ENCODE measurements at regions not wholly inside any gene's neighbourhood (a gene's known extent, or its start where the extent isn't known, plus 50 kb on each side); places are given as distances from the start of the nearest gene placed in this dataset.

DNA sequence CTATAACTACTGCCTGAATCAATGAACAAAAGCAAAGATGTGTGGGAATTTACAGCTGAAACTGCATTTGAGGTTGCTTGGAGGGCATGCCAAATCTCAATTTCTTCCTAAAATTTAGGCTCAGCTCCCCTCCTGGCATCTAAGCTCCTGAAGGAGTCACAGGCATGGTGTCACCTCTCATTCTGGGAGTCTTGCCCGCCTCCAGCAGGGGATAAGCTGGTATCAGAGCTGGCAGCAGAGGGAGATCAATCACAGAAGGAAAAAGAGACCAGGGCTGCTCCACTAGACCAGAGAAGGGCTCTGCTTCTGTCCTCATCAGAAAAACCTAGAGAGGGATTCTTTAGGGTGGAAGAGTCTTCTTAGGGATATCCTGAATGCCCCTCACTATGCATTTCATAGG is 150.4 kb upstream of the SLC6A11 start:
- H3K4me3 Mint-ChIP-seq = no peak overlapping the region
- DNase-seq = no peak
- H3K36me3 Mint-ChIP-seq (ENCODE audit: low read depth) = no peaks in the 10 kb centered on the region
- no peaks in the 10 kb centered on the region for H3K4me1 Mint-ChIP-seq (ENCODE audit: low read depth)
- H3K27ac Mint-ChIP-seq = no peak overlapping the region
- peaks cover 30% of the 10 kb centered on the region for H3K27me3 Mint-ChIP-seq (ENCODE audit: insufficient read depth)
- TF ChIP-seq, protein P1, sequence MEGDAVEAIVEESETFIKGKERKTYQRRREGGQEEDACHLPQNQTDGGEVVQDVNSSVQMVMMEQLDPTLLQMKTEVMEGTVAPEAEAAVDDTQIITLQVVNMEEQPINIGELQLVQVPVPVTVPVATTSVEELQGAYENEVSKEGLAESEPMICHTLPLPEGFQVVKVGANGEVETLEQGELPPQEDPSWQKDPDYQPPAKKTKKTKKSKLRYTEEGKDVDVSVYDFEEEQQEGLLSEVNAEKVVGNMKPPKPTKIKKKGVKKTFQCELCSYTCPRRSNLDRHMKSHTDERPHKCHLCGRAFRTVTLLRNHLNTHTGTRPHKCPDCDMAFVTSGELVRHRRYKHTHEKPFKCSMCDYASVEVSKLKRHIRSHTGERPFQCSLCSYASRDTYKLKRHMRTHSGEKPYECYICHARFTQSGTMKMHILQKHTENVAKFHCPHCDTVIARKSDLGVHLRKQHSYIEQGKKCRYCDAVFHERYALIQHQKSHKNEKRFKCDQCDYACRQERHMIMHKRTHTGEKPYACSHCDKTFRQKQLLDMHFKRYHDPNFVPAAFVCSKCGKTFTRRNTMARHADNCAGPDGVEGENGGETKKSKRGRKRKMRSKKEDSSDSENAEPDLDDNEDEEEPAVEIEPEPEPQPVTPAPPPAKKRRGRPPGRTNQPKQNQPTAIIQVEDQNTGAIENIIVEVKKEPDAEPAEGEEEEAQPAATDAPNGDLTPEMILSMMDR (IDR thresholded peaks at IDR 0.05) = no peak
- no peaks in the 10 kb centered on the region for H3K9me3 Mint-ChIP-seq

DNA sequence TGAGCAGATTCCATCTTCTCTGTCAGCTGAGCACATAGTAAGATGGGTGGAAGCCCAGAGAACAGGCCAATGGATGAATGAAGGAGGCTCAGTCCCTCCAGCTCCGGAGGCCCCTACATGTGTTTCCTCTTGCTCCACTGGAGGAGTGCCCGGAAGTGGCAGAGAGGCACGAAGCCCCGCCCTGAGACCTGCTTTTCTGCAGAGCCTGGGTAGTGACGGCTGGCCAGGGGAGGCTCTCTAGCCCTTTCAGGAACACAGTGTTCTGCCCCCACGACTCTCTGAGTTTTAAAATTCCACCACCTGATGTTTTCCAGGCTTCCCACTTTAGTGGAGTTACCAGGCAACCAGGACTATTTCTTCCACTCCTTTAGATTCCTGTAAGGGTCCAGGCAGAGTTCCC is 149.4 kb upstream of the SLC6A11 start:
- no peak for DNase-seq
- TF ChIP-seq, protein P1 (IDR thresholded peaks at IDR 0.05) = no peak
- H3K27me3 Mint-ChIP-seq (ENCODE audit: insufficient read depth) = peaks cover 31% of the 10 kb centered on the region
- H3K9me3 Mint-ChIP-seq = no peaks in the 10 kb centered on the region
- H3K4me3 Mint-ChIP-seq = no peak overlapping the region
- H3K36me3 Mint-ChIP-seq (ENCODE audit: low read depth) = no peaks in the 10 kb centered on the region
- no peak overlapping the region for H3K27ac Mint-ChIP-seq
- H3K4me1 Mint-ChIP-seq (ENCODE audit: low read depth) = no peaks in the 10 kb centered on the region

DNA sequence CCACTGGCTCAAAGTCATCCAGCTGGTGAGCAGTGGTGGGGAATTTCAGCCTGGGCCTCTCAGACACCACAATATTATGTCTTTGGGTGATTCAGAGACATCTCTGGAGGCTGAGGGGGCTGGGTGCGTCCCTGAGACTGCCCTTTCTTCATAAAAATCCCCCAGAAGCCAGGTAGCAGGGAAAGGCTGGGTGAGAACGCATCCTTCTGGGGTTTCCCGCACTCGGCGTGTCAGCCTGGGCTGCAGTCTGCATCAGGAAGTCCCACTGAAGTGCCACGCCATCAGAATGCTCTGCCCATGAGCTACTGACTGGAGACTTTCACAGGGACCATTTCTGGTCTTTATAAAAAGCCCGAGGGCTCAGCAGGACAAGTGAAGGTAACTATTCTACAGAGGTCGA is 148.8 kb upstream of the SLC6A11 start:
- H3K36me3 Mint-ChIP-seq (ENCODE audit: low read depth) = no peaks in the 10 kb centered on the region

DNA sequence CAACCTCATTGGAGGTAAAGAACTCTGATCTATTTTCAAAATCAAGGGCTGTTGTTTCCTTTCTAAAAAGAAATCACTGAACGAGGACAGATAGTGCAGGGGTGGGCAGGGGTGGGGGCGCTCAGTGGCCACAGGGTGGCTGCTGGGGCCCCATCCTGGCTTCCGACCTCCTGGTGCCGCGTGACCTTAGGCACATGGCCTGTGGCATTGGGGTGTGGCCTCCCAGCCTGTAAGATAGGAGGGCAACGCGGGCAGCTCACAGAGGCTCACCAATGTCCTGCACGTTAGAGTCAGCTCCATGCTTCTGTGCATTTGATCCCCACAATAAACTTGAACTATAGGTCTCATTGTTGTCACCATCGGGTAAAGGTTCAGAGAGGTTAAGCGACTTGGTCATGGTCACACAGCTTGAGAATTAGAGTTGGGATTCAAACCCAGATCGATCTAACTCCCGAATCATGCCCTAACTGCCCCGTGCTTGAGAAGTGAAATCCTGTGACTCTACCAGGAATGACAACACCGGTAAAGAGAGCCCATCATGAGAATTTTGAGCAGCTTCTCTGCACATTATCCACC is 148.0 kb upstream of the SLC6A11 start:
- H3K9me3 Mint-ChIP-seq = no peaks in the 10 kb centered on the region
- TF ChIP-seq, protein P1 (IDR thresholded peaks at IDR 0.05) = no peak
- no peaks in the 10 kb centered on the region for H3K4me1 Mint-ChIP-seq (ENCODE audit: low read depth)
- DNase-seq = no peak
- H3K36me3 Mint-ChIP-seq (ENCODE audit: low read depth) = no peaks in the 10 kb centered on the region
- peaks cover 33% of the 10 kb centered on the region for H3K27me3 Mint-ChIP-seq (ENCODE audit: insufficient read depth)
- no peak overlapping the region for H3K4me3 Mint-ChIP-seq
- no peak overlapping the region for H3K27ac Mint-ChIP-seq

More for the DNA sequence above, 148.8 kb upstream of the SLC6A11 start:
- Mint-ChIP-seq H3K27ac (no peak overlapping the region), H3K27me3 (ENCODE audit: insufficient read depth) (peaks cover 33% of the 10 kb centered on the region), H3K4me3 (no peak overlapping the region), H3K4me1 (ENCODE audit: low read depth) (no peaks in the 10 kb centered on the region), H3K9me3 (no peaks in the 10 kb centered on the region)
- TF ChIP-seq, protein P1 (IDR thresholded peaks at IDR 0.05) = no peak
- no peak for DNase-seq

DNA sequence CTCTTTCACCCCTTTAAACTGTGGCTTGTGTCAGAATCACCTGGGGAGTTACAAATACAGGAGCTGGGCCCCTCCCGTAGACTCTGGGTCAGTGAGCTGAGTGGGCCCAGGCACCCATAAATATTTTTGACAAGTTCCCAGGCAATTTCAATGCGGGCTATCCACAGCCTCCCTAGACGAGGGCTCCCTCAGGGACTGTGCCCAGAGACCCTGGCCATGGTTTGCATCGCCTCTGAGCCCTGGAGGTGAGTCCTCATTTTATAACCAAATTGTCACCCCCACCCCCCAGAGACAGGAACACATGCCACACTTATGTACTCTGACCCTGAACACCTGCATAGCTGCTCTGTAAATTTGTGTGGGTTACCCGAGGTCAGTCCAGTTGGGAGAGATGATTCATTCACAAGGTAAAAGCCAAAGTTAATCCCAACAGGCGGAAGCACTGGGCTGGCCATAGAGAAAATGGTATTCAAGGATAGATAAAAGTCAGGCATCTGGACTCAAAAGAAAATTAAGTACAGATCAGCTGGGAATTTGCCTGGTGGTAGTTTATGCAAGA is 146.5 kb upstream of the SLC6A11 start:
- Mint-ChIP-seq H3K27ac (no peak overlapping the region), H3K9me3 (no peaks in the 10 kb centered on the region), H3K4me1 (ENCODE audit: low read depth) (no peaks in the 10 kb centered on the region), H3K36me3 (ENCODE audit: low read depth) (no peaks in the 10 kb centered on the region), H3K4me3 (no peak overlapping the region), H3K27me3 (ENCODE audit: insufficient read depth) (peaks cover 31% of the 10 kb centered on the region)
- TF ChIP-seq, protein P1 (IDR thresholded peaks at IDR 0.05) = no peak
- no peak for DNase-seq

All from HFFc6 (cell line).